ENCODE measurements at regions not wholly inside any gene's neighbourhood (a gene's known extent, or its start where the extent isn't known, plus 50 kb on each side); places are given as distances from the start of the nearest gene placed in this dataset.

- Histone ChIP-seq H3K36me3 (ENCODE audit: insufficient read depth, low read length, poor library complexity, severe bottlenecking) (no peaks in the 10 kb centered on the region), H3K9me3 (ENCODE audit: low read depth, low read length, poor library complexity, severe bottlenecking) (no peaks in the 10 kb centered on the region), H3K4me1 (ENCODE audit: insufficient read depth, low read length, poor library complexity, severe bottlenecking) (no peaks in the 10 kb centered on the region), H3K4me3 (ENCODE audit: low read depth, low read length, poor library complexity, severe bottlenecking) (no peak overlapping the region), H3K27ac (ENCODE audit: low read depth, low read length, poor library complexity, severe bottlenecking) (no peak overlapping the region), H3K27me3 (replicated peaks; ENCODE audit: insufficient read depth, low read depth, low read length, poor library complexity) (no peaks in the 10 kb centered on the region)
- POLR2A ChIA-PET (ENCODE audit: low non-redundant PET), result no interaction called here
- DNase-seq (ENCODE audit: low spot score), result no peak
- CTCF ChIA-PET, result no interaction called here
- intact Hi-C loops (cut with micrococcal nuclease; ENCODE audit: unreplicated experiment), result no loop called here
- TF ChIP-seq EZH2 (IDR thresholded peaks at IDR 0.05; ENCODE audit: borderline replicate concordance, low read depth, low read length, poor library complexity, severe bottlenecking), result no peak
- TF ChIP-seq CTCF (conservative IDR thresholded peaks at IDR 0.05; ENCODE audit: low read depth, low read length), result no peak
- no TSS peak for BruUV-seq (replicated peaks)
Observed at GRCh38 chr2:198817536-198817935, 640.2 kb downstream of the SATB2 start.

- intact Hi-C loops (cut with micrococcal nuclease; ENCODE audit: unreplicated experiment), result no loop called here
- ChIA-PET POLR2A (ENCODE audit: low non-redundant PET) (no interaction called here), CTCF (no interaction called here)
- TF ChIP-seq CTCF (conservative IDR thresholded peaks at IDR 0.05; ENCODE audit: low read depth, low read length), result no peak
- no peak for TF ChIP-seq EZH2 (IDR thresholded peaks at IDR 0.05; ENCODE audit: borderline replicate concordance, low read depth, low read length, poor library complexity, severe bottlenecking)
- Histone ChIP-seq H3K27ac (ENCODE audit: low read depth, low read length, poor library complexity, severe bottlenecking) (no peak overlapping the region), H3K4me3 (ENCODE audit: low read depth, low read length, poor library complexity, severe bottlenecking) (no peak overlapping the region), H3K4me1 (ENCODE audit: insufficient read depth, low read length, poor library complexity, severe bottlenecking) (no peaks in the 10 kb centered on the region), H3K36me3 (ENCODE audit: insufficient read depth, low read length, poor library complexity, severe bottlenecking) (no peaks in the 10 kb centered on the region), H3K9me3 (ENCODE audit: low read depth, low read length, poor library complexity, severe bottlenecking) (no peaks in the 10 kb centered on the region), H3K27me3 (replicated peaks; ENCODE audit: insufficient read depth, low read depth, low read length, poor library complexity) (no peaks in the 10 kb centered on the region)
- no peak for DNase-seq (ENCODE audit: low spot score)
- BruUV-seq (replicated peaks), result no TSS peak
Observed at GRCh38 chr2:198815626-198816025, 642.1 kb downstream of the SATB2 start.

GRCh38 chr2:198811198-198811597 lies 646.5 kb downstream of the SATB2 start:
- POLR2A ChIA-PET (ENCODE audit: low non-redundant PET), result no interaction called here
- TF ChIP-seq CTCF (conservative IDR thresholded peaks at IDR 0.05; ENCODE audit: low read depth, low read length), result no peak
- TF ChIP-seq EZH2 (IDR thresholded peaks at IDR 0.05; ENCODE audit: borderline replicate concordance, low read depth, low read length, poor library complexity, severe bottlenecking), result no peak
- no peak for DNase-seq (ENCODE audit: low spot score)
- H3K27me3 ChIP-seq (replicated peaks; ENCODE audit: insufficient read depth, low read depth, low read length, poor library complexity), result peaks cover 5% of the 10 kb centered on the region
- H3K27ac ChIP-seq (ENCODE audit: low read depth, low read length, poor library complexity, severe bottlenecking), result no peak overlapping the region
- no peaks in the 10 kb centered on the region for H3K4me1 ChIP-seq (ENCODE audit: insufficient read depth, low read length, poor library complexity, severe bottlenecking)
- CTCF ChIA-PET, result no interaction called here
- intact Hi-C loops (cut with micrococcal nuclease; ENCODE audit: unreplicated experiment), result no loop called here
- H3K4me3 ChIP-seq (ENCODE audit: low read depth, low read length, poor library complexity, severe bottlenecking), result no peak overlapping the region
- no peaks in the 10 kb centered on the region for H3K36me3 ChIP-seq (ENCODE audit: insufficient read depth, low read length, poor library complexity, severe bottlenecking)
- H3K9me3 ChIP-seq (ENCODE audit: low read depth, low read length, poor library complexity, severe bottlenecking), result no peaks in the 10 kb centered on the region
- no TSS peak for BruUV-seq (replicated peaks)

All from A673 (cell line).